ENCODE measurements at regions not wholly inside any gene's neighbourhood (a gene's known extent, or its start where the extent isn't known, plus 50 kb on each side); places are given as distances from the start of the nearest gene placed in this dataset.

- Histone ChIP-seq H4K20me1 (ENCODE audit: insufficient read depth, low read length) (no peaks in the 10 kb centered on the region), H3K4me3 (ENCODE audit: low read depth, low read length, poor library complexity, severe bottlenecking) (no peak overlapping the region), H3K9me3 (ENCODE audit: low read length) (no peaks in the 10 kb centered on the region), H3K27ac (ENCODE audit: low read depth, low read length, poor library complexity, severe bottlenecking) (no peak overlapping the region), H3K79me2 (ENCODE audit: insufficient read depth, low read depth, low read length) (no peaks in the 10 kb centered on the region), H3K9me2 (ENCODE audit: insufficient read depth, low read length) (no peaks in the 10 kb centered on the region), H3K36me3 (ENCODE audit: insufficient read depth, low read length) (no peaks in the 10 kb centered on the region), H2AFZ (ENCODE audit: low read length) (no peak overlapping the region), H3K4me1 (ENCODE audit: insufficient read depth, low read length, poor library complexity, severe bottlenecking) (no peaks in the 10 kb centered on the region), H3K4me2 (ENCODE audit: low read length) (no peak overlapping the region)
- CTCF ChIA-PET (ENCODE audit: unreplicated experiment): no interaction called here
- TF ChIP-seq EZH2phosphoT487 (IDR thresholded peaks at IDR 0.05; ENCODE audit: borderline replicate concordance, low read depth, low read length) (no peak), CTCF (conservative IDR thresholded peaks at IDR 0.05; ENCODE audit: low read length) (no peak)
- BruUV-seq (replicated peaks): no TSS peak
- no peak for DNase-seq (ENCODE audit: low spot score)
- intact Hi-C loops (cut with micrococcal nuclease; ENCODE audit: unreplicated experiment): no loop called here
- POLR2A ChIA-PET: no interaction called here
Observed at GRCh38 chr12:93201990-93202389, 175.7 kb upstream of the NUDT4 start.

GRCh38 chr12:93202688-93203087, 175.0 kb upstream of the NUDT4 start:
- Histone ChIP-seq H3K4me2 (ENCODE audit: low read length) (no peak overlapping the region), H3K9me2 (ENCODE audit: insufficient read depth, low read length) (no peaks in the 10 kb centered on the region), H4K20me1 (ENCODE audit: insufficient read depth, low read length) (no peaks in the 10 kb centered on the region), H3K4me3 (ENCODE audit: low read depth, low read length, poor library complexity, severe bottlenecking) (no peak overlapping the region), H3K36me3 (ENCODE audit: insufficient read depth, low read length) (no peaks in the 10 kb centered on the region), H3K9me3 (ENCODE audit: low read length) (no peaks in the 10 kb centered on the region), H3K79me2 (ENCODE audit: insufficient read depth, low read depth, low read length) (no peaks in the 10 kb centered on the region), H3K27ac (ENCODE audit: low read depth, low read length, poor library complexity, severe bottlenecking) (no peak overlapping the region), H2AFZ (ENCODE audit: low read length) (no peak overlapping the region), H3K4me1 (ENCODE audit: insufficient read depth, low read length, poor library complexity, severe bottlenecking) (no peaks in the 10 kb centered on the region)
- POLR2A ChIA-PET: interaction anchor here (0.6 kb wide), 1 partner anchor 115 kb away, joined by 3 read pairs; no protein-coding TSS in a partner anchor
- BruUV-seq (replicated peaks): no TSS peak
- CTCF ChIA-PET (ENCODE audit: unreplicated experiment): no interaction called here
- no peak for DNase-seq (ENCODE audit: low spot score)
- intact Hi-C loops (cut with micrococcal nuclease; ENCODE audit: unreplicated experiment): no loop called here
- TF ChIP-seq EZH2phosphoT487 (IDR thresholded peaks at IDR 0.05; ENCODE audit: borderline replicate concordance, low read depth, low read length): no peak

- Histone ChIP-seq H3K4me3 (ENCODE audit: low read depth, low read length, poor library complexity, severe bottlenecking) (no peak overlapping the region), H3K79me2 (ENCODE audit: insufficient read depth, low read depth, low read length) (no peaks in the 10 kb centered on the region), H3K4me2 (ENCODE audit: low read length) (no peak overlapping the region), H2AFZ (ENCODE audit: low read length) (no peak overlapping the region), H3K9me2 (ENCODE audit: insufficient read depth, low read length) (no peaks in the 10 kb centered on the region), H4K20me1 (ENCODE audit: insufficient read depth, low read length) (no peaks in the 10 kb centered on the region), H3K4me1 (ENCODE audit: insufficient read depth, low read length, poor library complexity, severe bottlenecking) (no peaks in the 10 kb centered on the region), H3K27ac (ENCODE audit: low read depth, low read length, poor library complexity, severe bottlenecking) (no peak overlapping the region), H3K36me3 (ENCODE audit: insufficient read depth, low read length) (no peaks in the 10 kb centered on the region), H3K9me3 (ENCODE audit: low read length) (no peaks in the 10 kb centered on the region)
- no TSS peak for BruUV-seq (replicated peaks)
- ChIA-PET CTCF (ENCODE audit: unreplicated experiment) (no interaction called here), POLR2A (interaction anchor here (0.6 to 0.7 kb wide), 2 partner anchors 18 to 114 kb away, joined by 3 read pairs; no protein-coding TSS in a partner anchor)
- TF ChIP-seq EZH2phosphoT487 (IDR thresholded peaks at IDR 0.05; ENCODE audit: borderline replicate concordance, low read depth, low read length) (no peak), CTCF (conservative IDR thresholded peaks at IDR 0.05; ENCODE audit: low read length) (no peak)
- DNase-seq (ENCODE audit: low spot score): no peak
- intact Hi-C loops (cut with micrococcal nuclease; ENCODE audit: unreplicated experiment): no loop called here
Observed at GRCh38 chr12:93203361-93203760, 174.4 kb upstream of the NUDT4 start.

Data from OCI-LY7 (cell line).